IMR-90 (cell line): ENCODE measurements at regions not wholly inside any gene's neighbourhood (a gene's known extent, or its start where the extent isn't known, plus 50 kb on each side); places are given as distances from the start of the nearest gene placed in this dataset.

Experiments
- MAZ ChIP-seq: IDR thresholded peaks from 2 replicates; pipeline ENCODE4 v1.6.1; 2012; ENCODE audit warnings: low read depth, mild to moderate bottlenecking, low read length, improper control_type of control experiment, moderate library complexity, borderline replicate concordance
- POLR2A ChIP-seq: IDR thresholded peaks from 2 replicates; pipeline ENCODE4 v1.6.1; 2012; ENCODE audit warnings: mild to moderate bottlenecking, low read depth, low read length
- RCOR1 ChIP-seq: IDR thresholded peaks from 2 replicates; pipeline ENCODE4 v1.6.1; 2012; ENCODE audit warnings: mild to moderate bottlenecking, low read length, improper control_type of control experiment; ENCODE audit not compliant: insufficient replicate concordance
- RFX5 ChIP-seq: IDR thresholded peaks from 2 replicates; pipeline ENCODE4 v1.8.0; 2012; ENCODE audit warnings: low read depth, mild to moderate bottlenecking, low read length, moderate library complexity
- TF ChIP-seq, protein P1 (sequence below): conservative IDR thresholded peaks from 2 replicates; pipeline ENCODE4 v1.5.1; 2012; ENCODE audit warnings: mild to moderate bottlenecking, low read depth, low read length, improper control_type of control experiment
- TF ChIP-seq, protein P2 (sequence below): fragments of 150-350 bp; IDR thresholded peaks from 2 replicates; pipeline ENCODE4 v1.6.1; 2016; ENCODE audit warnings: low read depth, mild to moderate bottlenecking, low read length, moderate library complexity, borderline replicate concordance

DNA sequence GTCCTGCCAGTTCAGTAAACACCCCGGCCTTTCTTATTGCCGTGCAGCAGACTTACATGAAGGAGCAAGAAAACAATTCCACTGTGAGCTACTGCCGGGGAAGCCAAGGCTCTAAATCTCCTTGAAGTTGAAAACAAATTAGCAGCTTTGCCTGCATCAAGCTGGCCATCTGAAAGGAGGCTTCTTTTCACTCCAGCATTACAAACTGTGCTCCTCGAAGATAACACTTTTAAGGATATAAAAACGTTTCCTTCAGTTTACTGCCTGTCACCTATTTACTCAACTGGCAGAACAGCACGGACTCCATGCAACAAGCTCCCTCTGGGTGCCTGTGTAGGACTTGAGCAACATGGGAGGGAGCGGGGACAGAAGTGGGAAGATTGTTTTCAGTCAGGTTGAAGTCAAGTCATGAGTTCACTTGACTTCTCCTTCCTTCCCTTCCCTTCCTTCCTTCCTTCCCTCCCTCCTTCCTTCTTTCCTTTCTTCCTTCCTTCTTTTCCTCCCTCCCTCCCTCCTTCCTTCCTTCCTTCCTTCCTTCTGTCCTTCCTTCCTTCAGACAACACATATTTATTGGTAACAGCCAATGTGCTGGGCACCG lies 67.4 kb downstream of the ZNF608 start:
- TF ChIP-seq, protein P1, sequence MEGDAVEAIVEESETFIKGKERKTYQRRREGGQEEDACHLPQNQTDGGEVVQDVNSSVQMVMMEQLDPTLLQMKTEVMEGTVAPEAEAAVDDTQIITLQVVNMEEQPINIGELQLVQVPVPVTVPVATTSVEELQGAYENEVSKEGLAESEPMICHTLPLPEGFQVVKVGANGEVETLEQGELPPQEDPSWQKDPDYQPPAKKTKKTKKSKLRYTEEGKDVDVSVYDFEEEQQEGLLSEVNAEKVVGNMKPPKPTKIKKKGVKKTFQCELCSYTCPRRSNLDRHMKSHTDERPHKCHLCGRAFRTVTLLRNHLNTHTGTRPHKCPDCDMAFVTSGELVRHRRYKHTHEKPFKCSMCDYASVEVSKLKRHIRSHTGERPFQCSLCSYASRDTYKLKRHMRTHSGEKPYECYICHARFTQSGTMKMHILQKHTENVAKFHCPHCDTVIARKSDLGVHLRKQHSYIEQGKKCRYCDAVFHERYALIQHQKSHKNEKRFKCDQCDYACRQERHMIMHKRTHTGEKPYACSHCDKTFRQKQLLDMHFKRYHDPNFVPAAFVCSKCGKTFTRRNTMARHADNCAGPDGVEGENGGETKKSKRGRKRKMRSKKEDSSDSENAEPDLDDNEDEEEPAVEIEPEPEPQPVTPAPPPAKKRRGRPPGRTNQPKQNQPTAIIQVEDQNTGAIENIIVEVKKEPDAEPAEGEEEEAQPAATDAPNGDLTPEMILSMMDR: no peak
- TF ChIP-seq RCOR1: no peak
- no peak for TF ChIP-seq POLR2A
- no peak for TF ChIP-seq MAZ
- no peak for TF ChIP-seq RFX5
- TF ChIP-seq, protein P2, sequence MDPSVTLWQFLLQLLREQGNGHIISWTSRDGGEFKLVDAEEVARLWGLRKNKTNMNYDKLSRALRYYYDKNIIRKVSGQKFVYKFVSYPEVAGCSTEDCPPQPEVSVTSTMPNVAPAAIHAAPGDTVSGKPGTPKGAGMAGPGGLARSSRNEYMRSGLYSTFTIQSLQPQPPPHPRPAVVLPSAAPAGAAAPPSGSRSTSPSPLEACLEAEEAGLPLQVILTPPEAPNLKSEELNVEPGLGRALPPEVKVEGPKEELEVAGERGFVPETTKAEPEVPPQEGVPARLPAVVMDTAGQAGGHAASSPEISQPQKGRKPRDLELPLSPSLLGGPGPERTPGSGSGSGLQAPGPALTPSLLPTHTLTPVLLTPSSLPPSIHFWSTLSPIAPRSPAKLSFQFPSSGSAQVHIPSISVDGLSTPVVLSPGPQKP: no peak
